ENCODE measurements at regions not wholly inside any gene's neighbourhood (a gene's known extent, or its start where the extent isn't known, plus 50 kb on each side); places are given as distances from the start of the nearest gene placed in this dataset.
"Not testable (repeated sequence)": the region's sequence is repeated elsewhere in the genome, so short reads cannot be mapped to it uniquely, and the experiment has no call there.

- H3K9ac ChIP-seq (ENCODE audit: low read length), result peak overlapping the region; percentile 37; the same call in 1 of the 2 replicates
- H3K27ac ChIP-seq (ENCODE audit: low read length), result peak overlapping the region; percentile 83
- peak overlapping the region; percentile 43; the same call in 1 of the 2 replicates for H2AFZ ChIP-seq (ENCODE audit: low read depth, low read length)
- peaks cover 34% of the 10 kb centered on the region for H3K4me1 ChIP-seq (ENCODE audit: low read length)
- no peaks in the 10 kb centered on the region for H4K20me1 ChIP-seq (ENCODE audit: insufficient read depth, low read length)
- TF ChIP-seq EZH2phosphoT487 (IDR thresholded peaks at IDR 0.05; ENCODE audit: low read depth), result no peak
- no peak for TF ChIP-seq CTCF (IDR thresholded peaks at IDR 0.05; ENCODE audit: low read depth, low read length)
- no peaks in the 10 kb centered on the region for H3K27me3 ChIP-seq (ENCODE audit: low read depth, low read length)
- peak overlapping the region; percentile 71 for H3K4me2 ChIP-seq (ENCODE audit: low read length)
- H3K36me3 ChIP-seq (replicated peaks; ENCODE audit: low read depth, low read length), result no peaks in the 10 kb centered on the region
- H3K4me3 ChIP-seq (ENCODE audit: low read length), result peak overlapping the region; percentile 37
- no peaks in the 10 kb centered on the region for H3K9me3 ChIP-seq (ENCODE audit: insufficient read depth, low read length)
- no peaks in the 10 kb centered on the region for H3K79me2 ChIP-seq (ENCODE audit: low read length)
Measured at GRCh38 chr15:96058103-96058851, 272.2 kb upstream of the NR2F2 start.

GRCh38 chr15:96058852-96059103, 271.7 kb upstream of the NR2F2 start:
- H3K4me1 ChIP-seq (ENCODE audit: low read length), result peaks cover 36% of the 10 kb centered on the region
- peak overlapping the region; percentile 37; the same call in 1 of the 2 replicates for H3K9ac ChIP-seq (ENCODE audit: low read length)
- H3K4me3 ChIP-seq (ENCODE audit: low read length), result peak overlapping the region; percentile 11; the same call in 1 of the 2 replicates
- H2AFZ ChIP-seq (ENCODE audit: low read depth, low read length); H3K79me2 ChIP-seq (ENCODE audit: low read length); H4K20me1 ChIP-seq (ENCODE audit: insufficient read depth, low read length); H3K9me3 ChIP-seq (ENCODE audit: insufficient read depth, low read length); H3K27me3 ChIP-seq (ENCODE audit: low read depth, low read length); H3K36me3 ChIP-seq (replicated peaks; ENCODE audit: low read depth, low read length): not testable (repeated sequence)
- H3K27ac ChIP-seq (ENCODE audit: low read length), result peak overlapping the region; percentile 83
- peak overlapping the region; percentile 71 for H3K4me2 ChIP-seq (ENCODE audit: low read length)

- not testable (repeated sequence) for H3K27ac ChIP-seq (ENCODE audit: low read length); H3K4me2 ChIP-seq (ENCODE audit: low read length); H2AFZ ChIP-seq (ENCODE audit: low read depth, low read length); H3K27me3 ChIP-seq (ENCODE audit: low read depth, low read length); H3K9ac ChIP-seq (ENCODE audit: low read length); H3K4me3 ChIP-seq (ENCODE audit: low read length); H4K20me1 ChIP-seq (ENCODE audit: insufficient read depth, low read length); H3K36me3 ChIP-seq (replicated peaks; ENCODE audit: low read depth, low read length); H3K9me3 ChIP-seq (ENCODE audit: insufficient read depth, low read length); H3K79me2 ChIP-seq (ENCODE audit: low read length)
- peaks cover 43% of the 10 kb centered on the region for H3K4me1 ChIP-seq (ENCODE audit: low read length)
Measured at GRCh38 chr15:96060591-96060990, 269.9 kb upstream of the NR2F2 start.

GRCh38 chr15:96064351-96064756, 266.1 kb upstream of the NR2F2 start:
- Histone ChIP-seq H3K9ac (ENCODE audit: low read length) (no peak overlapping the region), H3K36me3 (replicated peaks; ENCODE audit: low read depth, low read length) (no peaks in the 10 kb centered on the region)
- no peak for TF ChIP-seq EZH2phosphoT487 (IDR thresholded peaks at IDR 0.05; ENCODE audit: low read depth)
- no peak for TF ChIP-seq CTCF (IDR thresholded peaks at IDR 0.05; ENCODE audit: low read depth, low read length)

GRCh38 chr15:96066126-96066525, 264.4 kb upstream of the NR2F2 start:
- peaks cover 15% of the 10 kb centered on the region for H3K4me1 ChIP-seq (ENCODE audit: low read length)
- no peak overlapping the region for H3K9ac ChIP-seq (ENCODE audit: low read length)
- H3K9me3 ChIP-seq (ENCODE audit: insufficient read depth, low read length), result no peaks in the 10 kb centered on the region
- H3K36me3 ChIP-seq (replicated peaks; ENCODE audit: low read depth, low read length), result no peaks in the 10 kb centered on the region
- H3K79me2 ChIP-seq (ENCODE audit: low read length), result no peaks in the 10 kb centered on the region
- no peak overlapping the region for H3K27ac ChIP-seq (ENCODE audit: low read length)
- no peaks in the 10 kb centered on the region for H4K20me1 ChIP-seq (ENCODE audit: insufficient read depth, low read length)
- no peak overlapping the region for H3K4me3 ChIP-seq (ENCODE audit: low read length)
- no peak overlapping the region for H3K4me2 ChIP-seq (ENCODE audit: low read length)
- H3K27me3 ChIP-seq (ENCODE audit: low read depth, low read length), result no peaks in the 10 kb centered on the region
- H2AFZ ChIP-seq (ENCODE audit: low read depth, low read length), result no peak overlapping the region
- TF ChIP-seq CTCF (IDR thresholded peaks at IDR 0.05; ENCODE audit: low read depth, low read length) (no peak), EZH2phosphoT487 (IDR thresholded peaks at IDR 0.05; ENCODE audit: low read depth) (no peak)

More at GRCh38 chr15:96064351-96064756, 266.1 kb upstream of the NR2F2 start:
- Histone ChIP-seq H3K79me2 (ENCODE audit: low read length) (no peaks in the 10 kb centered on the region), H2AFZ (ENCODE audit: low read depth, low read length) (no peak overlapping the region), H3K27me3 (ENCODE audit: low read depth, low read length) (no peaks in the 10 kb centered on the region), H3K4me3 (ENCODE audit: low read length) (no peak overlapping the region), H3K4me2 (ENCODE audit: low read length) (no peak overlapping the region; the same call in 1 of the 2 replicates), H3K27ac (ENCODE audit: low read length) (no peak overlapping the region), H3K9me3 (ENCODE audit: insufficient read depth, low read length) (no peaks in the 10 kb centered on the region), H3K4me1 (ENCODE audit: low read length) (peaks cover 27% of the 10 kb centered on the region), H4K20me1 (ENCODE audit: insufficient read depth, low read length) (no peaks in the 10 kb centered on the region)

All from OCI-LY3 (cell line).